Psoas muscle (tissue), 7 donors: ENCODE measurements at regions not wholly inside any gene's neighbourhood (a gene's known extent, or its start where the extent isn't known, plus 50 kb on each side); places are given as distances from the start of the nearest gene placed in this dataset.

Source experiments
- ATAC-seq, 4 donors: fragments of 200-7000 bp; cut with Tn5 transposase; one replicate each; pipeline ENCODE4 v1.9.1; 2020; ENCODE audit warnings: moderate library complexity in 3 of 4, mild to moderate bottlenecking in 2 of 4
- DNase-seq, 2 donors: peaks; one replicate each; pipeline ENCODE4 v3.0.0-alpha.2; 2020
- H3K27ac ChIP-seq: fragments of 200-600 bp; one replicate; pipeline ENCODE4 v1.8.0; 2022
- H3K27me3 ChIP-seq, 3 donors: fragments of 200-600 bp in 1 of 3; one replicate each; pipeline versions ENCODE4 v1.6.1 to v1.8.0; 2013 to 2022; ENCODE audit warnings: low read length in 2 of 3, mild to moderate bottlenecking in 2 of 3, moderate library complexity in 1 of 3; ENCODE audit not compliant: insufficient read depth in 3 of 3
- H3K36me3 ChIP-seq, 2 donors: fragments of 200-600 bp in 1 of 2; one replicate each; pipeline versions ENCODE4 v1.6.1 to v1.8.0; 2013 to 2022; ENCODE audit warnings: low read depth in 1 of 2, mild to moderate bottlenecking in 1 of 2, moderate library complexity in 1 of 2; ENCODE audit not compliant: insufficient read depth in 1 of 2
- H3K4me1 ChIP-seq: fragments of 200-600 bp; one replicate; pipeline ENCODE4 v1.8.0; 2022
- H3K4me3 ChIP-seq: fragments of 200-600 bp; one replicate; pipeline ENCODE4 v1.8.0; 2022; ENCODE audit warnings: mild to moderate bottlenecking
- H3K9me3 ChIP-seq: fragments of 200-600 bp; one replicate; pipeline ENCODE4 v1.8.0; 2022
- CTCF ChIP-seq: fragments of 200-600 bp; IDR thresholded peaks from one replicate; pipeline ENCODE4 v1.8.0; 2022; ENCODE audit warnings: antibody characterized with exemption
- WGBS, 3 donors: extraction: QIAGEN DNeasy Blood & Tissue Kit; methylation state at CpG; one replicate each; pipeline versions ENCODE4 v1.1.6 to v1.1.7; 2013; 5-methylcytosine and 5-hydroxymethylcytosine counted together
- intact Hi-C, 2 donors: fragments of 100-400 bp; cut with DNase I; formaldehyde crosslinking; loops; one replicate each; pipeline versions ENCODE4 v1.11.0 to v1.14.2; 2022
- donor health status: healthy with polysubstance abuse.
- donor health status: DM: no; HTN: no; CAD: no; lungs with moderate emphysema.
- donor health status: Bipolar disorder and iron deficiency.
- donor health status: healthy.
- donor health status: DM: yes; HTN: yes; CAD: no.
- donor health status: DM: no; HTN: no; CAD: no.
- donor health status: DM: yes; HTN: yes; CAD: no.

GRCh38 chr10:130233426-130233825, 97.2 kb downstream of the GLRX3 start:
- TF ChIP-seq CTCF, result no peak

GRCh38 chr10:130234171-130234965, 98.2 kb downstream of the GLRX3 start:
- H3K27me3 ChIP-seq, result no peaks in the 10 kb centered on the region
- no peaks in the 10 kb centered on the region for H3K36me3 ChIP-seq
- H3K27ac ChIP-seq, result no peak overlapping the region
- ATAC-seq, result no peak
- no peaks in the 10 kb centered on the region for H3K4me1 ChIP-seq
- 72 to 75% (median 74%) methylated on average over 10 of the region's 10 CpGs for WGBS, 3 donors
- TF ChIP-seq CTCF, result no peak
- H3K4me3 ChIP-seq, result no peak overlapping the region
- intact Hi-C loops, result no loop called here
- DNase-seq, result no peak
- H3K9me3 ChIP-seq, result peaks cover 6% of the 10 kb centered on the region

More at GRCh38 chr10:130233426-130233825, 97.2 kb downstream of the GLRX3 start:
- WGBS, 3 donors, result 82 to 93% (median 86%) methylated on average over 8 of the region's 8 CpGs
- Histone ChIP-seq H3K9me3 (peaks cover 6% of the 10 kb centered on the region), H3K36me3 (no peaks in the 10 kb centered on the region), H3K4me1 (no peaks in the 10 kb centered on the region), H3K27me3 (no peaks in the 10 kb centered on the region), H3K27ac (no peak overlapping the region), H3K4me3 (no peak overlapping the region)
- DNase-seq (no peak), ATAC-seq (no peak)
- intact Hi-C loops, result no loop called here

- no peak for DNase-seq
These were observed 100.5 kb downstream of the GLRX3 start for GRCh38 chr10:130236711-130237110.

GRCh38 chr10:130240409-130240808, 104.2 kb downstream of the GLRX3 start:
- intact Hi-C loops, result no loop called here
- no peaks in the 10 kb centered on the region for H3K36me3 ChIP-seq
- no peaks in the 10 kb centered on the region for H3K4me1 ChIP-seq
- no peak for ATAC-seq
- 89 to 95% (median 93%) methylated on average over 2 of the region's 2 CpGs for WGBS, 3 donors
- no peak for TF ChIP-seq CTCF
- H3K27me3 ChIP-seq, result no peaks in the 10 kb centered on the region
- H3K9me3 ChIP-seq, result peaks cover 15% of the 10 kb centered on the region
- H3K27ac ChIP-seq, result no peak overlapping the region
- no peak overlapping the region for H3K4me3 ChIP-seq
- no peak for DNase-seq

More at GRCh38 chr10:130236711-130237110, 100.5 kb downstream of the GLRX3 start:
- ATAC-seq, result no peak
- intact Hi-C loops, result no loop called here
- H3K4me1 ChIP-seq, result no peaks in the 10 kb centered on the region
- no peaks in the 10 kb centered on the region for H3K27me3 ChIP-seq
- no peak overlapping the region for H3K4me3 ChIP-seq
- no peak overlapping the region for H3K27ac ChIP-seq
- WGBS, 3 donors, result 62 to 89% (median 79%) methylated on average over 1 of the region's 1 CpG
- no peaks in the 10 kb centered on the region for H3K36me3 ChIP-seq
- no peak for TF ChIP-seq CTCF
- peaks cover 15% of the 10 kb centered on the region for H3K9me3 ChIP-seq

- DNase-seq (no peak), ATAC-seq (no peak)
- Histone ChIP-seq H3K4me1 (no peaks in the 10 kb centered on the region), H3K4me3 (no peak overlapping the region), H3K36me3 (no peaks in the 10 kb centered on the region), H3K27ac (no peak overlapping the region), H3K27me3 (no peaks in the 10 kb centered on the region), H3K9me3 (peaks cover 15% of the 10 kb centered on the region)
- WGBS, 3 donors, result 36 to 43% (median 38%) methylated on average over 3 of the region's 3 CpGs
- intact Hi-C loops, result no loop called here
- no peak for TF ChIP-seq CTCF
These were observed 106.3 kb downstream of the GLRX3 start for GRCh38 chr10:130242513-130242912.
